HepG2 (cell line): ENCODE measurements at regions not wholly inside any gene's neighbourhood (a gene's known extent, or its start where the extent isn't known, plus 50 kb on each side); places are given as distances from the start of the nearest gene placed in this dataset.
A peak's percentile ranks its signal among the peaks of the same experiment; 100 is the strongest.

ENCODE experiments used
- ATF7 ChIP-seq, 2 experiments: fragments of 450-650 bp in 1 of 2; sonication (generic) in 1 of 2; formaldehyde crosslinking in 1 of 2; IDR thresholded peaks; 2 replicates each; pipeline versions ENCODE4 v1.4.0 to v1.6.1; 2016 to 2020; ENCODE audit warnings: antibody characterized with exemption in 1 of 2, mild to moderate bottlenecking in 1 of 2, missing genetic modification reagents in 1 of 2
- BCLAF1 ChIP-seq: fragments of 450-650 bp; IDR thresholded peaks from 2 replicates; pipeline ENCODE4 v1.6.1; 2017; ENCODE audit warnings: mild to moderate bottlenecking
- CCDC6 ChIP-seq: sonication (generic); formaldehyde crosslinking; IDR thresholded peaks from 2 replicates; pipeline ENCODE4 v1.8.1; 2022; ENCODE audit warnings: mild to moderate bottlenecking, missing genetic modification reagents, moderate library complexity
- CREB3 ChIP-seq: sonication (generic); formaldehyde crosslinking; IDR thresholded peaks from 2 replicates; pipeline ENCODE4 v1.5.0; 2020; ENCODE audit warnings: missing genetic modification reagents
- CREBL2 ChIP-seq: sonication (generic); formaldehyde crosslinking; IDR thresholded peaks from 2 replicates; pipeline ENCODE4 v1.8.1; 2023; ENCODE audit warnings: missing genetic modification reagents, mild to moderate bottlenecking, borderline replicate concordance
- ETV5 ChIP-seq: IDR thresholded peaks from 2 replicates; pipeline ENCODE4 v1.6.1; 2018; ENCODE audit warnings: missing biosample characterization, missing genetic modification reagents, inconsistent platforms, borderline replicate concordance
- MATR3 ChIP-seq: sonication (generic); formaldehyde crosslinking; IDR thresholded peaks from 2 replicates; pipeline ENCODE4 v1.4.0; 2020; ENCODE audit warnings: missing genetic modification reagents
- MEIS1 ChIP-seq: sonication (generic); formaldehyde crosslinking; IDR thresholded peaks from 2 replicates; pipeline ENCODE4 v1.9.0; 2021; ENCODE audit warnings: mild to moderate bottlenecking, missing genetic modification reagents, moderate library complexity, borderline replicate concordance
- TEAD2 ChIP-seq: sonication (generic); formaldehyde crosslinking; IDR thresholded peaks from 2 replicates; pipeline ENCODE4 v1.9.0; 2021; ENCODE audit warnings: missing genetic modification reagents
- ZBTB26 ChIP-seq: IDR thresholded peaks from 2 replicates; pipeline ENCODE4 v1.6.1; 2016; ENCODE audit warnings: missing compliant biosample characterization, missing genetic modification reagents, borderline replicate concordance
- ZBTB46 ChIP-seq: sonication (generic); formaldehyde crosslinking; IDR thresholded peaks from 2 replicates; pipeline ENCODE4 v1.4.0; 2020; ENCODE audit warnings: mild to moderate bottlenecking, missing genetic modification reagents, borderline replicate concordance
- ZNF260 ChIP-seq: sonication (generic); formaldehyde crosslinking; IDR thresholded peaks from 2 replicates; pipeline ENCODE4 v1.4.0; 2020; ENCODE audit warnings: missing genetic modification reagents, low read depth, mild to moderate bottlenecking, borderline replicate concordance
- ZNF44 ChIP-seq: sonication (generic); formaldehyde crosslinking; IDR thresholded peaks from 2 replicates; pipeline ENCODE4 v1.5.1; 2020; ENCODE audit warnings: mild to moderate bottlenecking, missing genetic modification reagents
- ZNF468 ChIP-seq: sonication (generic); formaldehyde crosslinking; IDR thresholded peaks from 2 replicates; pipeline ENCODE4 v1.8.0; 2022; ENCODE audit warnings: mild to moderate bottlenecking, moderate library complexity, missing genetic modification reagents
- ZNF704 ChIP-seq: sonication (generic); formaldehyde crosslinking; IDR thresholded peaks from 2 replicates; pipeline ENCODE4 v1.8.1; 2023; ENCODE audit warnings: mild to moderate bottlenecking, inconsistent platforms, moderate library complexity, missing genetic modification reagents, borderline replicate concordance
- ZSCAN22 ChIP-seq: sonication (generic); formaldehyde crosslinking; IDR thresholded peaks from 2 replicates; pipeline ENCODE4 v1.4.0; 2020; ENCODE audit warnings: mild to moderate bottlenecking, missing genetic modification reagents

GRCh38 chr7:67302113-67303039 is 305.7 kb downstream of the TYW1 start (continued):
- no peak for TF ChIP-seq ZBTB26 (CRISPR knock-in tag)
- no peak for TF ChIP-seq ATF7 (IDR thresholded peaks at IDR 0.05)
- TF ChIP-seq ATF7 (CRISPR knock-in tag; IDR thresholded peaks at IDR 0.05): 0 out of 2 replicates have a peak, but pooled peaks have one; percentile 26
- TF ChIP-seq ZNF260: no peak
- TF ChIP-seq BCLAF1: no peak
- peak; percentile 86 for TF ChIP-seq ZNF704
- TF ChIP-seq ZBTB46: no peak
- TF ChIP-seq MATR3: no peak
- TF ChIP-seq ZNF468 (CRISPR knock-in tag): no peak
- TF ChIP-seq ZSCAN22: no peak
- TF ChIP-seq ZNF44 (CRISPR knock-in tag): no peak
- TF ChIP-seq TEAD2 (CRISPR knock-in tag): no peak
- no peak; the same call in 1 of the 2 replicates for TF ChIP-seq MEIS1 (CRISPR knock-in tag)
- TF ChIP-seq CREB3: no peak
- TF ChIP-seq CREBL2 (CRISPR knock-in tag): 0 out of 2 replicates have a peak, but pooled peaks have one; percentile 35
- peak; percentile 43; the same call in 1 of the 2 replicates for TF ChIP-seq CCDC6 (CRISPR knock-in tag)
- TF ChIP-seq ETV5 (CRISPR knock-in tag): 0 out of 2 replicates have a peak, but pooled peaks have one; percentile 26
